CD4-positive, alpha-beta T cell (primary cell): ENCODE measurements at regions not wholly inside any gene's neighbourhood (a gene's known extent, or its start where the extent isn't known, plus 50 kb on each side); places are given as distances from the start of the nearest gene placed in this dataset.

ENCODE experiments used
- ATAC-seq: fragments of 200-7000 bp; cut with Tn5 transposase; one replicate; pipeline ENCODE4 v1.10.0; 2022; ENCODE audit warnings: mild to moderate bottlenecking; ENCODE audit not compliant: poor library complexity
- CTCF ChIA-PET: fragments of 350-600 bp; sonication (Branson Sonifier 250); formaldehyde crosslinking; loops from one replicate; lab custom pipeline; 2021; ENCODE audit warnings: antibody characterized with exemption, inconsistent platforms; lab: Charles Lee
- POLR2A ChIA-PET: fragments of 350-600 bp; sonication (Branson Sonifier 250); formaldehyde crosslinking; loops from one replicate; lab custom pipeline; 2021; ENCODE audit warnings: antibody characterized with exemption, inconsistent platforms; lab: Charles Lee
- DNase-seq, 14 experiments: peaks; one replicate each; pipeline ENCODE4 v3.0.0-alpha.2; 2013 to 2020; ENCODE audit warnings: mixed read lengths in 2 of 14
- H3K27ac ChIP-seq, 2 donors: one replicate each; pipeline versions ENCODE4 v1.5.1 to v1.7.0; 2013; ENCODE audit warnings: low read length in 2 of 2, low read depth in 1 of 2, mild to moderate bottlenecking in 1 of 2
- H3K27me3 ChIP-seq, 2 experiments: 1 replicate in 1 of 2; 2 replicates in 1 of 2; pipeline versions ENCODE4 v1.6.1 to v1.7.0; 2013; ENCODE audit warnings: low read length in 2 of 2, control low read depth in 1 of 2, mild to moderate bottlenecking in 1 of 2, moderate library complexity in 1 of 2; ENCODE audit not compliant: insufficient read depth in 2 of 2, control insufficient read depth in 1 of 2
- H3K36me3 ChIP-seq: one replicate; pipeline ENCODE4 v1.6.1; 2013; ENCODE audit warnings: low read length, control low read depth; ENCODE audit not compliant: insufficient read depth
- H3K4me1 ChIP-seq: one replicate; pipeline ENCODE4 v1.6.1; 2013; ENCODE audit warnings: low read length, control low read depth; ENCODE audit not compliant: insufficient read depth
- H3K4me3 ChIP-seq: one replicate; pipeline ENCODE4 v1.5.1; 2013; ENCODE audit warnings: mild to moderate bottlenecking, low read length, moderate library complexity
- H3K9me3 ChIP-seq, 2 experiments: 1 replicate in 1 of 2; 2 replicates in 1 of 2; pipeline versions ENCODE4 v1.6.1 to v1.7.0; 2013; ENCODE audit warnings: low read length in 2 of 2, mild to moderate bottlenecking in 2 of 2, control low read depth in 1 of 2, moderate library complexity in 1 of 2; ENCODE audit not compliant: control insufficient read depth in 1 of 2, insufficient read depth in 1 of 2
- H3K27ac Mint-ChIP-seq: one replicate; pipeline ENCODE4 v1.8.0; 2020; ENCODE audit warnings: mixed read lengths
- H3K27me3 Mint-ChIP-seq: one replicate; pipeline ENCODE4 v1.8.0; 2021; ENCODE audit warnings: mixed read lengths
- H3K36me3 Mint-ChIP-seq: one replicate; pipeline ENCODE4 v1.8.0; 2021; ENCODE audit warnings: low read depth, mixed read lengths
- H3K4me1 Mint-ChIP-seq: one replicate; pipeline ENCODE4 v1.8.0; 2021; ENCODE audit warnings: low read depth, mixed read lengths
- H3K4me3 Mint-ChIP-seq: one replicate; pipeline ENCODE4 v1.8.0; 2020; ENCODE audit warnings: mild to moderate bottlenecking, mixed read lengths
- H3K9me3 Mint-ChIP-seq: one replicate; pipeline ENCODE4 v1.8.0; 2020; ENCODE audit warnings: mixed read lengths
- intact Hi-C, 2 experiments: fragments of 100-400 bp; cut with DNase I in 1 of 2; cut with micrococcal nuclease in 1 of 2; formaldehyde crosslinking; loops; one replicate each; pipeline versions ENCODE4 v1.15.1 to v1.9.0; 2023 to 2025; cut with DNase I, micrococcal nuclease
- TF ChIP-seq, protein P1 (sequence below): fragments of 200-600 bp; IDR thresholded peaks from one replicate; pipeline ENCODE4 v1.8.0; 2022; ENCODE audit warnings: antibody characterized with exemption, mild to moderate bottlenecking

DNA sequence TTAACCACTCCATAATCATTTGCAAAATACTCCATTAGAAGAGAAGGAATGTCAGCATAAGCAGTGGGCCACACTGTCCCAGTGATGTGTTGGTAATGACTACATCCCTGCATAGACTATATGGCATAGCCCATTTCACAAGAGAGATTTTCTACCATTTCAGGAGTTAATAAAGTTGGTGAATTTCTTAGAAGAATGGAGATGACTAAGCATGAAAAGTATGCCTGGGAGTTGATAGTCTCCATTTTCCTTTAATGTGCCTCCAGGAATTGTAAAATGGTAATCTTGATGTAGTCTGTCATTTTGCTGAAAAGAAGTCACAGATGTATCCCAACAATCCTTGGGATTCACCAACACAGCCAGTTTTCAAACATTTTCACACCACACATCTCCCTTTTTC, 608.8 kb upstream of the CHRM3 start:
- H3K4me3 ChIP-seq: no peak overlapping the region
- Mint-ChIP-seq H3K27me3 (no peaks in the 10 kb centered on the region), H3K9me3 (peaks cover 19% of the 10 kb centered on the region), H3K27ac (no peak overlapping the region), H3K4me1 (no peaks in the 10 kb centered on the region), H3K36me3 (no peaks in the 10 kb centered on the region), H3K4me3 (no peak overlapping the region)
- no peaks in the 10 kb centered on the region for H3K36me3 ChIP-seq
- H3K9me3 ChIP-seq: peaks cover 0 to 3% of the 10 kb centered on the region in 2 experiments
- ATAC-seq (no peak), DNase-seq (no peak)
- POLR2A ChIA-PET: no interaction called here
- TF ChIP-seq, protein P1, sequence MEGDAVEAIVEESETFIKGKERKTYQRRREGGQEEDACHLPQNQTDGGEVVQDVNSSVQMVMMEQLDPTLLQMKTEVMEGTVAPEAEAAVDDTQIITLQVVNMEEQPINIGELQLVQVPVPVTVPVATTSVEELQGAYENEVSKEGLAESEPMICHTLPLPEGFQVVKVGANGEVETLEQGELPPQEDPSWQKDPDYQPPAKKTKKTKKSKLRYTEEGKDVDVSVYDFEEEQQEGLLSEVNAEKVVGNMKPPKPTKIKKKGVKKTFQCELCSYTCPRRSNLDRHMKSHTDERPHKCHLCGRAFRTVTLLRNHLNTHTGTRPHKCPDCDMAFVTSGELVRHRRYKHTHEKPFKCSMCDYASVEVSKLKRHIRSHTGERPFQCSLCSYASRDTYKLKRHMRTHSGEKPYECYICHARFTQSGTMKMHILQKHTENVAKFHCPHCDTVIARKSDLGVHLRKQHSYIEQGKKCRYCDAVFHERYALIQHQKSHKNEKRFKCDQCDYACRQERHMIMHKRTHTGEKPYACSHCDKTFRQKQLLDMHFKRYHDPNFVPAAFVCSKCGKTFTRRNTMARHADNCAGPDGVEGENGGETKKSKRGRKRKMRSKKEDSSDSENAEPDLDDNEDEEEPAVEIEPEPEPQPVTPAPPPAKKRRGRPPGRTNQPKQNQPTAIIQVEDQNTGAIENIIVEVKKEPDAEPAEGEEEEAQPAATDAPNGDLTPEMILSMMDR: no peak
- intact Hi-C loops: no loop called here
- H3K4me1 ChIP-seq: no peaks in the 10 kb centered on the region
- no peak overlapping the region for H3K27ac ChIP-seq
- no peaks in the 10 kb centered on the region for H3K27me3 ChIP-seq
- CTCF ChIA-PET: no interaction called here

DNA sequence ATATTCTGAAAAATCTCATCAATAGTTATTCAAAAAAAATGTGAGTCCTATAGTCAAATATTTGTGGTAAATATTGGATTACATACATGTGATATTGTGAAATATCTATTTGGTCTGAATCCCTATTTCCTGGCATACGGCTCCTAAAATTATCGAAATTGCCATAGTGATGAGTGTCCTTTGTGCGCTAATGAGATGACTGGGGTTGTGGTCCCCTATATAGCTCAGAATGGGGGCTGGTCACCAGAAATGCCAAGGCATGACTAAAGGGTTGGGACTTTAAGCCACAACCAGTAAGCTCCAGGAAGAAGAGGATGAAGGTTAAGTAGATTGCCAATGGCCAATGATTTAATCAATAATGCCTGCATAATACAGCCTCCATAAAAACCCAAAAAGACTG, 610.2 kb upstream of the CHRM3 start:
- Histone ChIP-seq H3K4me1 (no peaks in the 10 kb centered on the region), H3K36me3 (no peaks in the 10 kb centered on the region), H3K27me3 (no peaks in the 10 kb centered on the region), H3K27ac (no peak overlapping the region), H3K9me3 (peaks cover 0 to 3% of the 10 kb centered on the region in 2 experiments), H3K4me3 (no peak overlapping the region)
- Mint-ChIP-seq H3K9me3 (peaks cover 20% of the 10 kb centered on the region), H3K4me1 (no peaks in the 10 kb centered on the region), H3K36me3 (no peaks in the 10 kb centered on the region), H3K27me3 (no peaks in the 10 kb centered on the region), H3K4me3 (no peak overlapping the region), H3K27ac (no peak overlapping the region)
- ATAC-seq: no peak
- intact Hi-C loops: no loop called here
- TF ChIP-seq, protein P1: no peak
- ChIA-PET CTCF (no interaction called here), POLR2A (no interaction called here)
- DNase-seq: no peak

DNA sequence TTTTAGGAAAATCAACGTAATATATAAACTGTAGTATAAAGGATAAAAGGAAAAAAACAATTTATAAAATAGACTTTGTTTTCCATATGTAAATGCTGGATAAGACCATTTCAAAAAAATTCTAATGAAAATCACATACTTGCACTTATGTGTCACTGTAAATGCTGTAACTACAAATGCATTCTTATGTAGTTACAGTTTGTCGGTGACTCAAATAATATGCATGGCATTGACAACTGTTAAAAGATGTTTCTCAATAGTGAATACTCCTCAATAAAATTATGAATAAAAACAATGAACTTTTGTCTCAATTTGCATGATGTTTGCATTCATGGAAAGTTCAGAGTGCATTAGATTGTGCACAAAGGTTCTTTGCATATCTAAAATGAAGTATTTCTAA, 614.0 kb upstream of the CHRM3 start:
- Mint-ChIP-seq H3K36me3 (no peaks in the 10 kb centered on the region), H3K4me1 (no peaks in the 10 kb centered on the region), H3K4me3 (no peak overlapping the region), H3K27me3 (no peaks in the 10 kb centered on the region), H3K27ac (no peak overlapping the region), H3K9me3 (peaks cover 11% of the 10 kb centered on the region)
- intact Hi-C loops: no loop called here
- POLR2A ChIA-PET: no interaction called here
- DNase-seq (no peak), ATAC-seq (no peak)
- Histone ChIP-seq H3K36me3 (no peaks in the 10 kb centered on the region), H3K27ac (no peak overlapping the region), H3K4me1 (no peaks in the 10 kb centered on the region), H3K9me3 (no peaks in the 10 kb centered on the region), H3K4me3 (no peak overlapping the region), H3K27me3 (no peaks in the 10 kb centered on the region)
- CTCF ChIA-PET: no interaction called here
- TF ChIP-seq, protein P1: no peak
